ENCODE measurements at regions not wholly inside any gene's neighbourhood (a gene's known extent, or its start where the extent isn't known, plus 50 kb on each side); places are given as distances from the start of the nearest gene placed in this dataset.

GRCh38 chrX:39577206-39577984, 520.4 kb downstream of the BCOR start:
- TF ChIP-seq, protein P1, sequence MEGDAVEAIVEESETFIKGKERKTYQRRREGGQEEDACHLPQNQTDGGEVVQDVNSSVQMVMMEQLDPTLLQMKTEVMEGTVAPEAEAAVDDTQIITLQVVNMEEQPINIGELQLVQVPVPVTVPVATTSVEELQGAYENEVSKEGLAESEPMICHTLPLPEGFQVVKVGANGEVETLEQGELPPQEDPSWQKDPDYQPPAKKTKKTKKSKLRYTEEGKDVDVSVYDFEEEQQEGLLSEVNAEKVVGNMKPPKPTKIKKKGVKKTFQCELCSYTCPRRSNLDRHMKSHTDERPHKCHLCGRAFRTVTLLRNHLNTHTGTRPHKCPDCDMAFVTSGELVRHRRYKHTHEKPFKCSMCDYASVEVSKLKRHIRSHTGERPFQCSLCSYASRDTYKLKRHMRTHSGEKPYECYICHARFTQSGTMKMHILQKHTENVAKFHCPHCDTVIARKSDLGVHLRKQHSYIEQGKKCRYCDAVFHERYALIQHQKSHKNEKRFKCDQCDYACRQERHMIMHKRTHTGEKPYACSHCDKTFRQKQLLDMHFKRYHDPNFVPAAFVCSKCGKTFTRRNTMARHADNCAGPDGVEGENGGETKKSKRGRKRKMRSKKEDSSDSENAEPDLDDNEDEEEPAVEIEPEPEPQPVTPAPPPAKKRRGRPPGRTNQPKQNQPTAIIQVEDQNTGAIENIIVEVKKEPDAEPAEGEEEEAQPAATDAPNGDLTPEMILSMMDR (optimal IDR thresholded peaks at IDR 0.05 in 1 of 3, IDR thresholded peaks at IDR 0.05 in 1 of 3, conservative IDR thresholded peaks at IDR 0.05 in 1 of 3; ENCODE audit: extremely low read depth in 1 of 3, insufficient read depth in 2 of 3, low read length in 3 of 3): no peak
- TF ChIP-seq EZH2 (IDR thresholded peaks at IDR 0.05; ENCODE audit: low read length): no peak

Measured in keratinocyte (primary cell).